DOHH2 (cell line): ENCODE measurements at regions not wholly inside any gene's neighbourhood (a gene's known extent, or its start where the extent isn't known, plus 50 kb on each side); places are given as distances from the start of the nearest gene placed in this dataset.

Source experiments
- CTCF ChIP-seq: fragments of 200-600 bp; sonication (generic); IDR thresholded peaks from one replicate; pipeline ENCODE4 v1.5.1; 2014; ENCODE audit warnings: antibody characterized with exemption, mild to moderate bottlenecking, low read depth, low read length; ENCODE audit not compliant: poor library complexity, severe bottlenecking
- EZH2phosphoT487 ChIP-seq: fragments of 200-600 bp; sonication (generic); IDR thresholded peaks from 2 replicates; pipeline ENCODE4 v1.6.1; 2017; ENCODE audit warnings: borderline replicate concordance, mild to moderate bottlenecking, antibody characterized with exemption, low read length, moderate library complexity, mixed read lengths

DNA sequence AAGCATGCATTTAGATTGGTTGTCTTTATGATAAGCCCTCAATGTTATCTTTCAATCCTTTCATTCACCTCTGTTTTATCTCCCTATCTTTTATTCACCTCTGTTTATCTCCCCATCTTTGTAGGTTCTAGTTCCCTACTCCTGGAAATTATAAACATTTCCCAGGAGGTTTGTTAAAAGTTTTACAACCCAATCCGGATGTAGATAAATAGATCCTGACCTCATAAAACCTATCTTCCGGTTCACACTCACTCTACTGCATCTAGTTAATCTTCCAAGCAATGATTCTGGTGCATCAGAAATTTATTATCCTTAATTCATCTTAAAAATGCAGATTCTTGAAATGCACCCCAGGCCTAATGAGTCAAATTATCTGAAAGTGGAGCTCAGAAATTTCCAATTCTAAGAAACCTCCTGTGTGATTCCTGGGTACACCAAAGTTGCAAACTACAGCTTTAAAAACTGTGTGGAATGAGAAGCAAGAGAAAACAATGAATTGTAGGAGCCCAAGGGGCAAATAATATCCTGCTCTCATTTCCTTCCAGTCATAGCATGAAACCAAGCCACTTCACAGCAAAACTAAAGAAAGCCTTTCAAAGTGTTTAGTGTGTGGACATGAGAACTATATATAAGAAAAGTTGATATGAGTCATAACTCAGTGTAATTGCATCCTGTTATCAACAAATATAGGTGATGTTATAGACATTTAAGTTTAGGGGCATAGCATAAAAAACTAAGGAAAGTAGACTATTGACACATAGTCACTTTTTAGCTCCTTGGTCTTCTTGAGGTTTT lies 51.1 kb upstream of the UGT8 start:
- TF ChIP-seq CTCF, result no peak
- no peak for TF ChIP-seq EZH2phosphoT487
